ENCODE measurements at regions not wholly inside any gene's neighbourhood (a gene's known extent, or its start where the extent isn't known, plus 50 kb on each side); places are given as distances from the start of the nearest gene placed in this dataset.

GRCh38 chr5:15421921-15422412, 78.0 kb upstream of the FBXL7 start:
- no peak for TF ChIP-seq CTCF (IDR thresholded peaks at IDR 0.05; ENCODE audit: low read length)
- TF ChIP-seq EZH2 (optimal IDR thresholded peaks at IDR 0.05; ENCODE audit: low read depth, low read length), result no peak

Data from MM.1S (cell line).